K562 (cell line): ENCODE measurements at regions not wholly inside any gene's neighbourhood (a gene's known extent, or its start where the extent isn't known, plus 50 kb on each side); places are given as distances from the start of the nearest gene placed in this dataset.

Source experiments
- ATAC-seq: fragments of 200-7000 bp; cut with Tn5 transposase; 3 replicates; pipeline ENCODE4 v1.9.1; 2020; ENCODE audit warnings: moderate library complexity
- BruUV-seq: library from RNA; stranded (reverse); fragments of 400-500 nt; replicated peaks from 2 replicates; lab custom pipeline; 2021; lab: Mats Ljungman, UMichigan
- CTCF ChIA-PET: fragments of 300-600 bp; formaldehyde crosslinking; extraction: SDS; loops from one replicate; lab custom pipeline; 2021; ENCODE audit warnings: low intra/inter-chr PET ratio; lab: Yijun Ruan, JAX
- POLR2A ChIA-PET: fragments of 300-600, 350-650 bp; sonication (Branson Sonifier 250); formaldehyde crosslinking; extraction: SDS; loops from one replicate; lab custom pipeline; 2021; ENCODE audit warnings: antibody characterized with exemption, inconsistent platforms; lab: Yijun Ruan, JAX
- DNase-seq, 4 experiments: peaks; one replicate each; pipeline versions ENCODE4 v3.0.0 to v3.0.0-alpha.2; 2011 to 2018; ENCODE audit warnings: low spot score in 3 of 4, mixed read lengths in 3 of 4; ENCODE audit errors: extremely low read depth in 1 of 4
- FAIRE-seq: peaks from 2 replicates; lab custom pipeline; 2011; peaks lifted over from hg19 to GRCh38; lab: Jason Lieb, UNC
- H2AFZ ChIP-seq: 2 replicates; pipeline ENCODE4 v1.6.0; 2011; ENCODE audit warnings: low read depth, low read length, control low read depth, inconsistent platforms
- H3K27ac ChIP-seq: fragments of 200-600 bp; 3 replicates; pipeline ENCODE4 v1.8.0; 2011; ENCODE audit warnings: low read depth, mild to moderate bottlenecking, control low read depth, inconsistent platforms, low read length, moderate library complexity, mixed read lengths; ENCODE audit errors: extremely low read depth
- H3K27me3 ChIP-seq, 2 experiments: fragments of 300-600 bp in 1 of 2; 2 replicates in 1 of 2; 3 replicates in 1 of 2; pipeline versions ENCODE4 v1.6.0 to v1.8.0; 2011; ENCODE audit warnings: inconsistent platforms in 2 of 2, low read length in 2 of 2, mild to moderate bottlenecking in 1 of 2, mixed read lengths in 1 of 2, moderate library complexity in 1 of 2; ENCODE audit not compliant: control insufficient read depth in 2 of 2, insufficient read depth in 2 of 2
- H3K36me3 ChIP-seq: fragments of 300-600 bp; 3 replicates; pipeline ENCODE4 v1.8.0; 2011; ENCODE audit warnings: mild to moderate bottlenecking, low read length, inconsistent platforms; ENCODE audit not compliant: control insufficient read depth, insufficient read depth
- H3K4me1 ChIP-seq, 2 experiments: fragments of 200-600 bp in 1 of 2; replicated peaks in 1 of 2; 2 replicates in 1 of 2; 3 replicates in 1 of 2; pipeline versions ENCODE4 v1.5.1 to v1.8.0; 2011; ENCODE audit warnings: inconsistent platforms in 2 of 2, low read length in 2 of 2, mild to moderate bottlenecking in 1 of 2, mixed read lengths in 1 of 2, moderate library complexity in 1 of 2; ENCODE audit not compliant: control insufficient read depth in 2 of 2, insufficient read depth in 2 of 2
- H3K4me2 ChIP-seq: 2 replicates; pipeline ENCODE4 v1.6.1; 2011; ENCODE audit warnings: low read length, control low read depth, inconsistent platforms, mixed read lengths; ENCODE audit not compliant: insufficient read depth
- H3K4me3 ChIP-seq: fragments of 200-600 bp; sonication (generic), shearing (Covaris generic); 2 replicates; pipeline ENCODE4 v1.5.1; 2016; ENCODE audit warnings: control low read depth, inconsistent platforms
- H3K79me2 ChIP-seq: fragments of 200-600 bp; 3 replicates; pipeline ENCODE4 v1.8.0; 2011; ENCODE audit warnings: low read length, inconsistent platforms; ENCODE audit not compliant: control insufficient read depth, insufficient read depth
- H3K9ac ChIP-seq, 2 experiments: 2 replicates each; pipeline versions ENCODE4 v1.6.0 to v1.6.1; 2011; ENCODE audit warnings: low read depth in 2 of 2, low read length in 2 of 2, control low read depth in 1 of 2, inconsistent platforms in 1 of 2, mild to moderate bottlenecking in 1 of 2, mixed read lengths in 1 of 2; ENCODE audit not compliant: insufficient read depth in 1 of 2
- H3K9me1 ChIP-seq: one replicate; pipeline ENCODE4 v1.6.0; 2011; ENCODE audit warnings: inconsistent platforms, mild to moderate bottlenecking, low read length, moderate library complexity; ENCODE audit not compliant: control insufficient read depth, insufficient read depth
- H3K9me3 ChIP-seq: replicated peaks from 2 replicates; pipeline ENCODE4 v1.5.1; 2011; ENCODE audit warnings: low read depth, low read length, inconsistent platforms; ENCODE audit not compliant: control insufficient read depth, insufficient read depth
- H4K20me1 ChIP-seq: replicated peaks from 2 replicates; pipeline ENCODE4 v1.6.1; 2011; ENCODE audit warnings: low read length, inconsistent platforms, mixed read lengths; ENCODE audit not compliant: control insufficient read depth, insufficient read depth
- CBFA2T3 ChIP-seq: fragments of 450-650 bp; IDR thresholded peaks from 2 replicates; pipeline ENCODE4 v1.6.1; 2017
- MCM3 ChIP-seq: fragments of 450-650 bp; IDR thresholded peaks from 2 replicates; pipeline ENCODE4 v1.6.1; 2016
- SIN3B ChIP-seq: fragments of 450-650 bp; IDR thresholded peaks from 2 replicates; pipeline ENCODE4 v1.6.1; 2017; ENCODE audit warnings: low read depth, mild to moderate bottlenecking, moderate library complexity
- ZBTB40 ChIP-seq, 2 experiments: fragments of 450-650 bp in 1 of 2; sonication (generic) in 1 of 2; formaldehyde crosslinking in 1 of 2; IDR thresholded peaks; 2 replicates each; pipeline versions ENCODE4 v1.7.1 to v1.9.0; 2016 to 2022; ENCODE audit warnings: inconsistent platforms in 1 of 2, mild to moderate bottlenecking in 1 of 2, missing genetic modification reagents in 1 of 2
- WGBS: fragments of 100-300 bp; shearing (Covaris generic); methylation state at CpG from one replicate; pipeline ENCODE4 v1.1.6; 2016; ENCODE audit warnings: low coverage, mixed read lengths; ENCODE audit not compliant: insufficient coverage; ENCODE audit errors: missing lambda C conversion rate; 5-methylcytosine and 5-hydroxymethylcytosine counted together
- in situ Hi-C: fragments of 300-500 bp; cut with MboI; formaldehyde crosslinking; loops from 4 replicates; pipeline ENCODE4 v1.15.0; 2018; ENCODE audit warnings: inconsistent platforms, mixed read lengths
- intact Hi-C: fragments of 100-400 bp; cut with micrococcal nuclease; formaldehyde crosslinking; loops from 2 replicates; pipeline ENCODE4 v1.14.2; 2022

- Histone ChIP-seq H3K36me3 (no peaks in the 10 kb centered on the region), H3K9me3 (no peaks in the 10 kb centered on the region), H3K4me3 (no peak overlapping the region), H3K27me3 (no peaks in the 10 kb centered on the region), H3K27ac (no peak overlapping the region), H3K9me1 (no peaks in the 10 kb centered on the region), H3K4me1 (no peaks in the 10 kb centered on the region), H4K20me1 (no peaks in the 10 kb centered on the region), H3K9ac (no peak overlapping the region), H3K4me2 (no peak overlapping the region), H3K79me2 (no peaks in the 10 kb centered on the region), H2AFZ (no peak overlapping the region)
- CTCF ChIA-PET, result no interaction called here
- ATAC-seq (no peak), FAIRE-seq (no peak), DNase-seq (no peak)
- in situ Hi-C loops (no loop called here), intact Hi-C loops (no loop called here)
- POLR2A ChIA-PET, result no interaction called here
- BruUV-seq, result no TSS peak
- 0% methylated on average over 2 of the region's 2 CpGs for WGBS
- TF ChIP-seq ZBTB40 (IDR thresholded peaks at IDR 0.05) (no peak), ZBTB40 (CRISPR knock-in tag; IDR thresholded peaks at IDR 0.05) (no peak), MCM3 (no peak), CBFA2T3 (no peak), SIN3B (no peak)
Measured at GRCh38 chr11:37843603-37844002, 1245.6 kb upstream of the RAG2 start.
